H1 (cell line): ENCODE measurements at regions not wholly inside any gene's neighbourhood (a gene's known extent, or its start where the extent isn't known, plus 50 kb on each side); places are given as distances from the start of the nearest gene placed in this dataset.

Experiments used
- CBX8 ChIP-seq: fragments of 300-800, 300-1000 bp; sonication (generic); IDR thresholded peaks from 2 replicates; pipeline ENCODE4 v1.7.1; 2016; ENCODE audit warnings: low read depth, low read length, borderline replicate concordance
- CHD2 ChIP-seq: IDR thresholded peaks from 2 replicates; pipeline ENCODE4 v1.6.1; 2012; ENCODE audit warnings: low read length, improper control_type of control experiment
- CTCF ChIP-seq, 3 experiments: IDR thresholded peaks; 1 replicate in 2 of 3; 2 replicates in 1 of 3; pipeline versions ENCODE4 v1.5.1 to v1.6.1; 2011; ENCODE audit warnings: low read length in 3 of 3, mild to moderate bottlenecking in 3 of 3, inconsistent platforms in 2 of 3, low read depth in 1 of 3, moderate library complexity in 1 of 3; ENCODE audit not compliant: insufficient read depth in 1 of 3; ENCODE audit errors: control extremely low read depth in 1 of 3
- KDM1A ChIP-seq: fragments of 200-600, 300-600 bp; sonication (generic); IDR thresholded peaks from 2 replicates; pipeline ENCODE4 v1.7.1; 2016; ENCODE audit warnings: mild to moderate bottlenecking, low read length, borderline replicate concordance
- MAX ChIP-seq: IDR thresholded peaks from 2 replicates; pipeline ENCODE4 v1.6.1; 2012; ENCODE audit warnings: inconsistent platforms
- POLR2A ChIP-seq, 2 experiments: IDR thresholded peaks; 1 replicate in 1 of 2; 2 replicates in 1 of 2; pipeline ENCODE4 v1.6.1; 2011; ENCODE audit warnings: low read depth in 2 of 2, low read length in 2 of 2, mild to moderate bottlenecking in 2 of 2; ENCODE audit errors: control extremely low read depth in 1 of 2
- POLR2AphosphoS5 ChIP-seq: IDR thresholded peaks from 2 replicates; pipeline ENCODE4 v1.6.1; 2011; ENCODE audit warnings: low read depth, low read length
- RNF2 ChIP-seq: fragments of 200-900, 300-1000 bp; sonication (generic); IDR thresholded peaks from 2 replicates; pipeline ENCODE4 v1.7.1; 2016; ENCODE audit warnings: borderline replicate concordance, low read depth, mild to moderate bottlenecking, antibody characterized with exemption, low read length; ENCODE audit not compliant: poor library complexity, severe bottlenecking; ENCODE audit errors: missing control alignments
- SUZ12 ChIP-seq: fragments of 200-600 bp; sonication (generic); IDR thresholded peaks from 2 replicates; pipeline ENCODE4 v1.6.1; 2012; ENCODE audit warnings: mild to moderate bottlenecking, inconsistent platforms, low read length, moderate library complexity, mixed read lengths
- TCF12 ChIP-seq: IDR thresholded peaks from 2 replicates; pipeline ENCODE4 v1.6.1; 2011; ENCODE audit warnings: low read depth, mild to moderate bottlenecking, low read length
- ZNF274 ChIP-seq: IDR thresholded peaks from 2 replicates; pipeline ENCODE4 v1.7.0; 2012; ENCODE audit warnings: low read length, borderline replicate concordance; ENCODE audit errors: extremely low read depth

GRCh38 chr12:42728287-42728686 is 138.7 kb upstream of the PRICKLE1 start:
- TF ChIP-seq CHD2 (no peak), KDM1A (no peak), CTCF (IDR thresholded peaks at IDR 0.05; ENCODE audit: control extremely low read depth in 1 of 3, insufficient read depth in 1 of 3, low read depth in 1 of 3, low read length in 3 of 3) (no peak), ZNF274 (no peak), MAX (no peak), POLR2A (IDR thresholded peaks at IDR 0.05; ENCODE audit: control extremely low read depth in 1 of 2, low read depth in 2 of 2, low read length in 2 of 2) (no peak), SUZ12 (no peak), TCF12 (no peak), RNF2 (no peak), POLR2AphosphoS5 (no peak), CBX8 (no peak)
